ENCODE measurements at regions not wholly inside any gene's neighbourhood (a gene's known extent, or its start where the extent isn't known, plus 50 kb on each side); places are given as distances from the start of the nearest gene placed in this dataset.

- H3K9me3 Mint-ChIP-seq (ENCODE audit: unreplicated experiment), result peaks cover 4% of the 10 kb centered on the region
- Histone ChIP-seq H3K4me2 (ENCODE audit: low read length) (no peak overlapping the region), H3K36me3 (ENCODE audit: insufficient read depth, low read length) (no peaks in the 10 kb centered on the region), H3K4me3 (ENCODE audit: insufficient read depth, low read depth, low read length) (no peak overlapping the region), H3K9me3 (ENCODE audit: insufficient read depth, low read depth, low read length) (no peaks in the 10 kb centered on the region), H3K79me2 (ENCODE audit: insufficient read depth, low read length) (no peaks in the 10 kb centered on the region), H3K4me1 (ENCODE audit: insufficient read depth, low read length) (no peaks in the 10 kb centered on the region), H3K27me3 (ENCODE audit: insufficient read depth, low read length) (no peaks in the 10 kb centered on the region), H3K27ac (ENCODE audit: low read depth, low read length) (no peak overlapping the region), H4K20me1 (ENCODE audit: insufficient read depth, low read length) (no peaks in the 10 kb centered on the region), H2AFZ (ENCODE audit: low read depth, low read length) (no peak overlapping the region), H3K9ac (ENCODE audit: low read length) (no peak overlapping the region)
- no peaks in the 10 kb centered on the region for H3K4me1 Mint-ChIP-seq (ENCODE audit: low read depth, unreplicated experiment)
- DNase-seq (ENCODE audit: low read depth) (no peak), FAIRE-seq (no peak)
- H3K36me3 Mint-ChIP-seq (ENCODE audit: low read depth, unreplicated experiment), result no peaks in the 10 kb centered on the region
- H3K4me3 Mint-ChIP-seq (ENCODE audit: unreplicated experiment), result no peak overlapping the region
- no peak overlapping the region for H3K27ac Mint-ChIP-seq (ENCODE audit: unreplicated experiment)
- peaks cover 6% of the 10 kb centered on the region for H3K27me3 Mint-ChIP-seq (ENCODE audit: low read depth, unreplicated experiment)
- TF ChIP-seq CTCF (IDR thresholded peaks at IDR 0.05; ENCODE audit: insufficient read depth, low read depth, low read length), result no peak
- TF ChIP-seq EZH2 (IDR thresholded peaks at IDR 0.05; ENCODE audit: insufficient read depth, low read length), result no peak
Observed at GRCh38 chr7:156540619-156541165, 99.9 kb upstream of the RNF32 start.

GRCh38 chr7:156539999-156540398, 100.6 kb upstream of the RNF32 start:
- no peak overlapping the region for H3K27ac ChIP-seq (ENCODE audit: low read depth, low read length)
- FAIRE-seq, result no peak
- H3K36me3 Mint-ChIP-seq (ENCODE audit: low read depth, unreplicated experiment), result no peaks in the 10 kb centered on the region
- H3K27ac Mint-ChIP-seq (ENCODE audit: unreplicated experiment), result no peak overlapping the region
- TF ChIP-seq EZH2 (IDR thresholded peaks at IDR 0.05; ENCODE audit: insufficient read depth, low read length) (no peak), CTCF (IDR thresholded peaks at IDR 0.05; ENCODE audit: insufficient read depth, low read depth, low read length) (no peak)
- H3K79me2 ChIP-seq (ENCODE audit: insufficient read depth, low read length), result no peaks in the 10 kb centered on the region
- H3K4me1 ChIP-seq (ENCODE audit: insufficient read depth, low read length), result no peaks in the 10 kb centered on the region
- no peaks in the 10 kb centered on the region for H3K36me3 ChIP-seq (ENCODE audit: insufficient read depth, low read length)
- no peaks in the 10 kb centered on the region for H4K20me1 ChIP-seq (ENCODE audit: insufficient read depth, low read length)
- H3K27me3 ChIP-seq (ENCODE audit: insufficient read depth, low read length), result no peaks in the 10 kb centered on the region
- no peak overlapping the region for H3K4me3 ChIP-seq (ENCODE audit: insufficient read depth, low read depth, low read length)
- H3K4me3 Mint-ChIP-seq (ENCODE audit: unreplicated experiment), result no peak overlapping the region
- H3K9me3 Mint-ChIP-seq (ENCODE audit: unreplicated experiment), result peaks cover 8% of the 10 kb centered on the region
- H3K4me2 ChIP-seq (ENCODE audit: low read length), result no peak overlapping the region
- H3K9me3 ChIP-seq (ENCODE audit: insufficient read depth, low read depth, low read length), result no peaks in the 10 kb centered on the region
- no peaks in the 10 kb centered on the region for H3K4me1 Mint-ChIP-seq (ENCODE audit: low read depth, unreplicated experiment)
- peaks cover 10% of the 10 kb centered on the region for H3K27me3 Mint-ChIP-seq (ENCODE audit: low read depth, unreplicated experiment)
- H2AFZ ChIP-seq (ENCODE audit: low read depth, low read length), result no peak overlapping the region
- DNase-seq (ENCODE audit: low read depth), result no peak
- H3K9ac ChIP-seq (ENCODE audit: low read length), result no peak overlapping the region

GRCh38 chr7:156537006-156537405, 103.6 kb upstream of the RNF32 start:
- Histone ChIP-seq H3K27me3 (ENCODE audit: insufficient read depth, low read length) (no peaks in the 10 kb centered on the region), H3K79me2 (ENCODE audit: insufficient read depth, low read length) (no peaks in the 10 kb centered on the region), H4K20me1 (ENCODE audit: insufficient read depth, low read length) (no peaks in the 10 kb centered on the region), H3K9ac (ENCODE audit: low read length) (no peak overlapping the region), H3K36me3 (ENCODE audit: insufficient read depth, low read length) (no peaks in the 10 kb centered on the region), H3K4me3 (ENCODE audit: insufficient read depth, low read depth, low read length) (no peak overlapping the region), H3K4me1 (ENCODE audit: insufficient read depth, low read length) (no peaks in the 10 kb centered on the region), H3K4me2 (ENCODE audit: low read length) (no peak overlapping the region), H3K9me3 (ENCODE audit: insufficient read depth, low read depth, low read length) (no peaks in the 10 kb centered on the region), H2AFZ (ENCODE audit: low read depth, low read length) (no peak overlapping the region), H3K27ac (ENCODE audit: low read depth, low read length) (no peak overlapping the region)
- H3K4me1 Mint-ChIP-seq (ENCODE audit: low read depth, unreplicated experiment), result no peaks in the 10 kb centered on the region
- no peak for FAIRE-seq
- peaks cover 12% of the 10 kb centered on the region for H3K27me3 Mint-ChIP-seq (ENCODE audit: low read depth, unreplicated experiment)
- no peak for TF ChIP-seq CTCF (IDR thresholded peaks at IDR 0.05; ENCODE audit: insufficient read depth, low read depth, low read length)
- no peak for TF ChIP-seq EZH2 (IDR thresholded peaks at IDR 0.05; ENCODE audit: insufficient read depth, low read length)
- peaks cover 8% of the 10 kb centered on the region for H3K9me3 Mint-ChIP-seq (ENCODE audit: unreplicated experiment)
- no peak for DNase-seq (ENCODE audit: low read depth)
- no peaks in the 10 kb centered on the region for H3K36me3 Mint-ChIP-seq (ENCODE audit: low read depth, unreplicated experiment)
- no peak overlapping the region for H3K4me3 Mint-ChIP-seq (ENCODE audit: unreplicated experiment)
- no peak overlapping the region for H3K27ac Mint-ChIP-seq (ENCODE audit: unreplicated experiment)
